Loucy (cell line): ENCODE measurements at regions not wholly inside any gene's neighbourhood (a gene's known extent, or its start where the extent isn't known, plus 50 kb on each side); places are given as distances from the start of the nearest gene placed in this dataset.

ENCODE experiments used
- H2AFZ ChIP-seq: fragments of 200-600 bp; sonication (generic); 2 replicates; pipeline ENCODE4 v1.6.0; 2016; ENCODE audit warnings: antibody characterized with exemption, mild to moderate bottlenecking, low read length, moderate library complexity
- H3F3A ChIP-seq: fragments of 200-600 bp; 2 replicates; pipeline ENCODE4 v1.6.0; 2016; ENCODE audit warnings: antibody characterized with exemption, low read depth, mild to moderate bottlenecking
- H3K27me3 ChIP-seq: fragments of 200-600 bp; sonication (generic); 2 replicates; pipeline ENCODE4 v1.6.1; 2014; ENCODE audit warnings: low read length, mild to moderate bottlenecking; ENCODE audit not compliant: insufficient read depth, poor library complexity, severe bottlenecking
- H3K36me3 ChIP-seq: fragments of 200-600 bp; sonication (generic); 2 replicates; pipeline ENCODE4 v1.6.1; 2016; ENCODE audit warnings: low read length; ENCODE audit not compliant: insufficient read depth
- H3K4me1 ChIP-seq: fragments of 200-600 bp; sonication (generic); 2 replicates; pipeline ENCODE4 v1.5.1; 2014; ENCODE audit warnings: low read length, mild to moderate bottlenecking; ENCODE audit not compliant: insufficient read depth, poor library complexity, severe bottlenecking
- H3K4me2 ChIP-seq: fragments of 200-600 bp; sonication (generic); 2 replicates; pipeline ENCODE4 v1.6.0; 2014; ENCODE audit warnings: antibody characterized with exemption, low read length, low read depth, mild to moderate bottlenecking; ENCODE audit not compliant: poor library complexity, severe bottlenecking
- H3K4me3 ChIP-seq: fragments of 200-600 bp; sonication (generic); 2 replicates; pipeline ENCODE4 v1.5.1; 2014; ENCODE audit warnings: low read length, mild to moderate bottlenecking, mixed read lengths; ENCODE audit not compliant: poor library complexity, severe bottlenecking
- H3K79me2 ChIP-seq: fragments of 200-600 bp; sonication (generic); 2 replicates; pipeline ENCODE4 v1.6.1; 2014; ENCODE audit warnings: low read length; ENCODE audit not compliant: insufficient read depth
- H3K9ac ChIP-seq: fragments of 200-600 bp; sonication (generic); 2 replicates; pipeline ENCODE4 v1.6.0; 2014; ENCODE audit warnings: mild to moderate bottlenecking, low read depth, low read length, moderate library complexity; ENCODE audit not compliant: poor library complexity, severe bottlenecking
- H3K9me2 ChIP-seq: fragments of 200-600 bp; sonication (generic); replicated peaks from 2 replicates; pipeline ENCODE4 v1.6.1; 2016; ENCODE audit warnings: low read depth, low read length, mixed read lengths
- H3K9me3 ChIP-seq: fragments of 200-600 bp; sonication (generic); 2 replicates; pipeline ENCODE4 v1.6.1; 2014; ENCODE audit warnings: mild to moderate bottlenecking, antibody characterized with exemption, low read length, low read depth; ENCODE audit not compliant: insufficient read depth
- H4K20me1 ChIP-seq: fragments of 200-600 bp; sonication (generic); 2 replicates; pipeline ENCODE4 v1.6.0; 2014; ENCODE audit warnings: antibody characterized with exemption, low read length, mild to moderate bottlenecking; ENCODE audit not compliant: insufficient read depth, poor library complexity, severe bottlenecking
- CTCF ChIP-seq: fragments of 200-600 bp; sonication (generic); conservative IDR thresholded peaks from 2 replicates; pipeline ENCODE4 v1.5.1; 2014; ENCODE audit warnings: mild to moderate bottlenecking, antibody characterized with exemption, low read length
- EZH2phosphoT487 ChIP-seq: fragments of 200-600 bp; IDR thresholded peaks from 2 replicates; pipeline ENCODE4 v1.6.1; 2018; ENCODE audit warnings: antibody characterized with exemption, mild to moderate bottlenecking, moderate library complexity, borderline replicate concordance

GRCh38 chr4:29867412-29867811 lies 852.8 kb upstream of the PCDH7 start:
- H3K4me2 ChIP-seq, result no peak overlapping the region
- H3K27me3 ChIP-seq, result no peaks in the 10 kb centered on the region
- H3K4me3 ChIP-seq, result no peak overlapping the region
- H3K36me3 ChIP-seq, result no peaks in the 10 kb centered on the region
- H3K9me2 ChIP-seq, result no peaks in the 10 kb centered on the region
- no peak overlapping the region for H3K9ac ChIP-seq
- no peaks in the 10 kb centered on the region for H3F3A ChIP-seq
- H3K4me1 ChIP-seq, result no peaks in the 10 kb centered on the region
- no peaks in the 10 kb centered on the region for H4K20me1 ChIP-seq
- no peak overlapping the region for H2AFZ ChIP-seq
- H3K79me2 ChIP-seq, result no peaks in the 10 kb centered on the region
- TF ChIP-seq EZH2phosphoT487 (no peak), CTCF (no peak)
- H3K9me3 ChIP-seq, result no peaks in the 10 kb centered on the region; the same call in 1 of the 2 replicates

- H3K9me2 ChIP-seq, result no peaks in the 10 kb centered on the region
- no peak overlapping the region for H2AFZ ChIP-seq
- H3K36me3 ChIP-seq, result no peaks in the 10 kb centered on the region
- no peaks in the 10 kb centered on the region for H3F3A ChIP-seq
- TF ChIP-seq CTCF, result no peak
- TF ChIP-seq EZH2phosphoT487, result no peak
- H3K4me1 ChIP-seq, result no peaks in the 10 kb centered on the region
- no peak overlapping the region for H3K4me2 ChIP-seq
- no peaks in the 10 kb centered on the region for H3K27me3 ChIP-seq
- H4K20me1 ChIP-seq, result no peaks in the 10 kb centered on the region
- H3K9ac ChIP-seq, result no peak overlapping the region
- no peak overlapping the region for H3K4me3 ChIP-seq
- H3K9me3 ChIP-seq, result no peaks in the 10 kb centered on the region
- no peaks in the 10 kb centered on the region for H3K79me2 ChIP-seq
These were observed 819.8 kb upstream of the PCDH7 start for GRCh38 chr4:29900336-29900735.

- Histone ChIP-seq H3K36me3 (no peaks in the 10 kb centered on the region), H3K27me3 (no peaks in the 10 kb centered on the region), H3K9me3 (no peaks in the 10 kb centered on the region), H3K9ac (no peak overlapping the region), H3K4me3 (no peak overlapping the region), H3K4me1 (no peaks in the 10 kb centered on the region), H4K20me1 (no peaks in the 10 kb centered on the region), H3K4me2 (no peak overlapping the region), H3K9me2 (no peaks in the 10 kb centered on the region), H2AFZ (no peak overlapping the region), H3F3A (no peaks in the 10 kb centered on the region), H3K79me2 (no peaks in the 10 kb centered on the region)
- TF ChIP-seq EZH2phosphoT487 (no peak), CTCF (no peak)
These were observed 811.9 kb upstream of the PCDH7 start for GRCh38 chr4:29908276-29908675.
